HCT116 (cell line): ENCODE measurements at regions not wholly inside any gene's neighbourhood (a gene's known extent, or its start where the extent isn't known, plus 50 kb on each side); places are given as distances from the start of the nearest gene placed in this dataset.
"Not testable (repeated sequence)": the region's sequence is repeated elsewhere in the genome, so short reads cannot be mapped to it uniquely, and the experiment has no call there.

Experiments
- ATAC-seq: fragments of 200-7000 bp; cut with Tn5 transposase; 2 replicates; pipeline ENCODE4 v1.9.1; 2020; ENCODE audit warnings: mild to moderate bottlenecking, moderate library complexity
- BruUV-seq: library from RNA; stranded (reverse); fragments of 400-500 nt; replicated peaks from 2 replicates; lab custom pipeline; 2021; lab: Mats Ljungman, UMichigan
- CTCF ChIA-PET: fragments of 300-600 bp; sonication (Branson Sonifier 250); formaldehyde crosslinking; loops from one replicate; lab custom pipeline; 2021; ENCODE audit warnings: antibody characterized with exemption; lab: Charles Lee
- POLR2A ChIA-PET: fragments of 300-600, 350-600 bp; sonication (Branson Sonifier 250); formaldehyde crosslinking; loops from one replicate; lab custom pipeline; 2021; ENCODE audit warnings: antibody characterized with exemption; lab: Charles Lee
- RAD21 ChIA-PET, 2 experiments: fragments of 300-600 bp; sonication (Branson Sonifier 250); formaldehyde crosslinking; loops; one replicate each; lab custom pipeline; 2023; ENCODE audit warnings: low total read pairs in 2 of 2; ENCODE audit not compliant: uncharacterized antibody in 2 of 2, unreplicated experiment in 2 of 2, low non-redundant PET in 1 of 2; lab: Charles Lee
- DNase-seq: peaks from one replicate; pipeline ENCODE4 v3.0.0-alpha.2; 2010; ENCODE audit warnings: low read depth, low spot score
- H2AFZ ChIP-seq: fragments of 200-600 bp; shearing (Covaris generic), sonication (generic); 2 replicates; pipeline ENCODE4 v1.6.1; 2017; ENCODE audit warnings: low read depth, mixed run types, mixed read lengths, antibody characterized with exemption, low read length; ENCODE audit not compliant: poor library complexity, severe bottlenecking
- H3K27ac ChIP-seq: 2 replicates; pipeline ENCODE4 v1.5.1; 2012; ENCODE audit warnings: low read depth, low read length
- H3K27me3 ChIP-seq: fragments of 200-600 bp; sonication (generic); 2 replicates; pipeline ENCODE4 v1.6.1; 2016; ENCODE audit warnings: mixed run types, low read length, mixed read lengths; ENCODE audit not compliant: insufficient read depth
- H3K36me3 ChIP-seq, 2 experiments: fragments of 200-500 bp in 1 of 2; fragments of 200-600 bp in 1 of 2; sonication (Bioruptor generic) in 1 of 2; sonication (generic) in 1 of 2; 2 replicates each; pipeline versions ENCODE4 v1.5.1 to v1.6.1; 2014 to 2016; ENCODE audit warnings: low read length in 2 of 2, inconsistent platforms in 1 of 2, mixed read lengths in 1 of 2, mixed run types in 1 of 2; ENCODE audit not compliant: insufficient read depth in 2 of 2, control insufficient read depth in 1 of 2
- H3K4me1 ChIP-seq, 2 experiments: fragments of 200-600 bp in 1 of 2; sonication (generic) in 1 of 2; 2 replicates each; pipeline versions ENCODE4 v1.5.1 to v1.6.1; 2012 to 2017; ENCODE audit warnings: low read length in 2 of 2, inconsistent platforms in 1 of 2, mild to moderate bottlenecking in 1 of 2, mixed read lengths in 1 of 2, mixed run types in 1 of 2, moderate library complexity in 1 of 2; ENCODE audit not compliant: insufficient read depth in 2 of 2, control insufficient read depth in 1 of 2
- H3K4me2 ChIP-seq: fragments of 200-600 bp; sonication (generic); 2 replicates; pipeline ENCODE4 v1.6.1; 2017; ENCODE audit warnings: mixed run types, low read length, mixed read lengths
- H3K4me3 ChIP-seq, 2 experiments: fragments of 200-600 bp in 1 of 2; sonication (generic) in 1 of 2; replicated peaks in 1 of 2; 2 replicates each; pipeline ENCODE4 v1.5.1; 2011 to 2016; ENCODE audit warnings: low read length in 2 of 2, control low read depth in 1 of 2, low read depth in 1 of 2, mild to moderate bottlenecking in 1 of 2, mixed read lengths in 1 of 2, mixed run types in 1 of 2
- H3K79me2 ChIP-seq: fragments of 200-600 bp; sonication (generic); 2 replicates; pipeline ENCODE4 v1.6.1; 2017; ENCODE audit warnings: mild to moderate bottlenecking, mixed run types, low read length, moderate library complexity, mixed read lengths; ENCODE audit not compliant: insufficient read depth
- H3K9ac ChIP-seq: fragments of 200-600 bp; sonication (generic); 2 replicates; pipeline ENCODE4 v1.6.1; 2016; ENCODE audit warnings: low read length, mixed read lengths
- H3K9me2 ChIP-seq: fragments of 200-600 bp; sonication (generic), shearing (Covaris generic); 2 replicates; pipeline ENCODE4 v1.6.1; 2017; ENCODE audit warnings: mixed run types, mild to moderate bottlenecking, moderate library complexity; ENCODE audit not compliant: insufficient read depth
- H3K9me3 ChIP-seq, 2 experiments: fragments of 200-500 bp in 1 of 2; fragments of 200-600 bp in 1 of 2; sonication (Bioruptor generic) in 1 of 2; sonication (generic) in 1 of 2; 2 replicates each; pipeline ENCODE4 v1.6.1; 2014 to 2017; ENCODE audit warnings: low read length in 2 of 2, mixed read lengths in 2 of 2, inconsistent platforms in 1 of 2, low read depth in 1 of 2, mild to moderate bottlenecking in 1 of 2, mixed run types in 1 of 2, moderate library complexity in 1 of 2; ENCODE audit not compliant: control insufficient read depth in 1 of 2, insufficient read depth in 1 of 2
- H4K20me1 ChIP-seq: fragments of 200-600 bp; sonication (generic), shearing (Covaris generic); 2 replicates; pipeline ENCODE4 v1.6.1; 2017; ENCODE audit warnings: mixed run types, mild to moderate bottlenecking, moderate library complexity; ENCODE audit not compliant: insufficient read depth
- ATF3 ChIP-seq: IDR thresholded peaks from 2 replicates; pipeline ENCODE4 v1.6.1; 2012
- CBX3 ChIP-seq: IDR thresholded peaks from 2 replicates; pipeline ENCODE4 v1.6.1; 2012; ENCODE audit warnings: low read depth
- CEBPB ChIP-seq: IDR thresholded peaks from 2 replicates; pipeline ENCODE4 v1.6.1; 2012; ENCODE audit warnings: low read depth
- CTCF ChIP-seq, 3 experiments: fragments of 200-600 bp in 1 of 3; sonication (generic) in 1 of 3; IDR thresholded peaks in 2 of 3; conservative IDR thresholded peaks in 1 of 3; 2 replicates each; pipeline ENCODE4 v1.5.1; 2012 to 2017; ENCODE audit warnings: low read depth in 2 of 3, low read length in 2 of 3, antibody characterized with exemption in 1 of 3, borderline replicate concordance in 1 of 3, control low read depth in 1 of 3, mild to moderate bottlenecking in 1 of 3, mixed read lengths in 1 of 3, mixed run types in 1 of 3, moderate library complexity in 1 of 3; ENCODE audit not compliant: insufficient read depth in 1 of 3
- FOSL1 ChIP-seq: IDR thresholded peaks from 2 replicates; pipeline ENCODE4 v1.6.1; 2012; ENCODE audit warnings: low read depth
- MAX ChIP-seq: IDR thresholded peaks from 2 replicates; pipeline ENCODE4 v1.6.1; 2012
- POLR2A ChIP-seq: IDR thresholded peaks from 2 replicates; pipeline ENCODE4 v1.7.0; 2011; ENCODE audit warnings: borderline replicate concordance; ENCODE audit not compliant: insufficient read depth, insufficient read length; ENCODE audit errors: extremely low read depth
- POLR2AphosphoS5 ChIP-seq: IDR thresholded peaks from 2 replicates; pipeline ENCODE4 v1.6.1; 2011; ENCODE audit warnings: mild to moderate bottlenecking, low read depth, low read length, moderate library complexity
- SIN3A ChIP-seq: IDR thresholded peaks from 2 replicates; pipeline ENCODE4 v1.6.1; 2012; ENCODE audit warnings: low read depth
- SP1 ChIP-seq: IDR thresholded peaks from 2 replicates; pipeline ENCODE4 v1.6.1; 2012; ENCODE audit warnings: low read depth
- SRF ChIP-seq: IDR thresholded peaks from 2 replicates; pipeline ENCODE4 v1.6.1; 2012; ENCODE audit warnings: low read depth
- TCF7L2 ChIP-seq: IDR thresholded peaks from 2 replicates; pipeline ENCODE4 v1.7.0; 2011; ENCODE audit warnings: borderline replicate concordance, inconsistent platforms; ENCODE audit not compliant: insufficient read depth, insufficient read length; ENCODE audit errors: extremely low read depth
- ZNF274 ChIP-seq: fragments of 200-500 bp; sonication (Bioruptor generic); IDR thresholded peaks from 2 replicates; pipeline ENCODE4 v1.6.1; 2014; ENCODE audit warnings: mild to moderate bottlenecking, low read depth, low read length, inconsistent platforms
- intact Hi-C: fragments of 100-400 bp; cut with micrococcal nuclease; formaldehyde crosslinking; loops from 2 replicates; pipeline ENCODE4 v1.10.0; 2022

GRCh38 chr10:2547606-2548005 lies 519.7 kb upstream of the PFKP start:
- TF ChIP-seq CTCF (IDR thresholded peaks at IDR 0.05 in 2 of 3, conservative IDR thresholded peaks at IDR 0.05 in 1 of 3; ENCODE audit: borderline replicate concordance in 1 of 3, insufficient read depth in 1 of 3, low read depth in 2 of 3, low read length in 2 of 3), result no peak
- no peak for TF ChIP-seq SRF
- no peak for TF ChIP-seq FOSL1
- TF ChIP-seq POLR2AphosphoS5, result no peak
- TF ChIP-seq CBX3, result no peak
- no peak for TF ChIP-seq ZNF274
- TF ChIP-seq POLR2A, result no peak
- no peak for TF ChIP-seq SP1
- TF ChIP-seq TCF7L2, result no peak
- TF ChIP-seq MAX, result no peak
- no peak for TF ChIP-seq CEBPB
- no peak for TF ChIP-seq ATF3
- TF ChIP-seq SIN3A, result no peak
- TF ChIP-seq, all 23 proteins: peak for 0
- Histone ChIP-seq H3K9ac (no peak overlapping the region), H3K9me3 (peaks cover 0 to 17% of the 10 kb centered on the region in 2 experiments; a peak in 2 of 4 replicates), H3K4me3 (no peak overlapping the region), H3K36me3 (no peaks in the 10 kb centered on the region), H3K27ac (no peak overlapping the region), H3K9me2 (no peaks in the 10 kb centered on the region), H3K79me2 (no peaks in the 10 kb centered on the region), H4K20me1 (no peaks in the 10 kb centered on the region; the same call in 1 of the 2 replicates), H3K4me2 (no peak overlapping the region), H3K4me1 (no peaks in the 10 kb centered on the region), H3K27me3 (no peaks in the 10 kb centered on the region), H2AFZ (no peak overlapping the region)
- ATAC-seq, result no peak
- CTCF ChIA-PET, result no interaction called here
- no TSS peak for BruUV-seq
- RAD21 ChIA-PET, result no interaction called here
- no peak for DNase-seq
- intact Hi-C loops, result no loop called here
- POLR2A ChIA-PET, result no interaction called here

- intact Hi-C loops, H3K79me2 ChIP-seq, CTCF ChIA-PET, POLR2A ChIA-PET, H3K27ac ChIP-seq, H3K4me2 ChIP-seq, H2AFZ ChIP-seq, H3K27me3 ChIP-seq, RAD21 ChIA-PET, BruUV-seq, H4K20me1 ChIP-seq, H3K9ac ChIP-seq, H3K4me1 ChIP-seq, H3K9me2 ChIP-seq, H3K36me3 ChIP-seq, DNase-seq, ATAC-seq, H3K4me3 ChIP-seq: not testable (repeated sequence)
- H3K9me3 ChIP-seq, result peaks cover 0 to 16% of the 10 kb centered on the region in 2 experiments; a peak in 2 of 4 replicates
Observed at GRCh38 chr10:2546894-2547293, 520.5 kb upstream of the PFKP start.
